Embryonic facial prominence (tissue), 1 donor: ENCODE measurements at regions not wholly inside any gene's neighbourhood (a gene's known extent, or its start where the extent isn't known, plus 50 kb on each side); places are given as distances from the start of the nearest gene placed in this dataset.

Experiments
- DNase-seq: peaks from one replicate; pipeline ENCODE4 v3.0.0-alpha.2; 2016; ENCODE audit errors: extremely low spot score

GRCh38 chr2:6281524-6281923, 584.2 kb downstream of the CMPK2 start:
- DNase-seq, result no peak

- no peak for DNase-seq
Observed at GRCh38 chr2:6283259-6283658, 582.4 kb downstream of the CMPK2 start.

- no peak for DNase-seq
Observed at GRCh38 chr2:6287406-6287805, 578.3 kb downstream of the CMPK2 start.

GRCh38 chr2:6288791-6289190, 576.9 kb downstream of the CMPK2 start:
- no peak for DNase-seq

- peak; percentile 40 for DNase-seq
Observed at GRCh38 chr2:6290217-6291015, 575.3 kb downstream of the CMPK2 start.

- no peak for DNase-seq
Observed at GRCh38 chr2:6294791-6295190, 570.9 kb downstream of the CMPK2 start.

GRCh38 chr2:6297238-6297637, 568.5 kb downstream of the CMPK2 start:
- no peak for DNase-seq

- DNase-seq, result no peak
Observed at GRCh38 chr2:6301426-6301825, 564.3 kb downstream of the CMPK2 start.

- no peak for DNase-seq
Observed at GRCh38 chr2:6308986-6309385, 556.7 kb downstream of the CMPK2 start.

GRCh38 chr2:6309415-6310255, 556.1 kb downstream of the CMPK2 start:
- no peak for DNase-seq

GRCh38 chr2:6310256-6311215, 555.2 kb downstream of the CMPK2 start:
- DNase-seq, result no peak

- no peak for DNase-seq
Observed at GRCh38 chr2:6312367-6312766, 553.3 kb downstream of the CMPK2 start.

GRCh38 chr2:6314218-6314960, 551.3 kb downstream of the CMPK2 start:
- DNase-seq, result no peak

- DNase-seq, result no peak
Observed at GRCh38 chr2:6325616-6326015, 540.1 kb downstream of the CMPK2 start.

GRCh38 chr2:6326958-6327357, 538.7 kb downstream of the CMPK2 start:
- no peak for DNase-seq

- DNase-seq, result no peak
Observed at GRCh38 chr2:6336752-6337471, 528.8 kb downstream of the CMPK2 start.

GRCh38 chr2:6337472-6337820, 528.3 kb downstream of the CMPK2 start:
- DNase-seq, result peak; percentile 18

- DNase-seq, result no peak
Observed at GRCh38 chr2:6341588-6342129, 524.0 kb downstream of the CMPK2 start.

GRCh38 chr2:6342273-6342920, 523.3 kb downstream of the CMPK2 start:
- DNase-seq, result no peak

GRCh38 chr2:6343076-6343475, 522.6 kb downstream of the CMPK2 start:
- DNase-seq, result no peak
